Liver (tissue), 8 donors: ENCODE measurements at regions not wholly inside any gene's neighbourhood (a gene's known extent, or its start where the extent isn't known, plus 50 kb on each side); places are given as distances from the start of the nearest gene placed in this dataset.

Source experiments
- DNase-seq: peaks from one replicate; pipeline ENCODE4 v3.0.0-alpha.2; 2017; ENCODE audit warnings: low spot score
- H3K27ac ChIP-seq, 2 donors: one replicate each; pipeline ENCODE4 v1.7.0; 2013; ENCODE audit warnings: inconsistent platforms in 2 of 2, low read length in 2 of 2, control low read depth in 1 of 2, low read depth in 1 of 2, mild to moderate bottlenecking in 1 of 2
- H3K27me3 ChIP-seq, 4 donors: one replicate each; pipeline versions ENCODE4 v1.6.1 to v1.7.0; 2013; ENCODE audit warnings: low read length in 3 of 4, inconsistent platforms in 1 of 4, mild to moderate bottlenecking in 1 of 4, moderate library complexity in 1 of 4; ENCODE audit not compliant: control insufficient read depth in 4 of 4, insufficient read depth in 4 of 4
- H3K36me3 ChIP-seq, 4 donors: one replicate each; pipeline versions ENCODE4 v1.6.1 to v1.7.0; 2013; ENCODE audit warnings: low read length in 3 of 4, mild to moderate bottlenecking in 3 of 4, low read depth in 1 of 4, moderate library complexity in 1 of 4; ENCODE audit not compliant: control insufficient read depth in 4 of 4, insufficient read depth in 3 of 4
- H3K4me1 ChIP-seq, 4 donors: one replicate each; pipeline versions ENCODE4 v1.6.1 to v1.7.0; 2013; ENCODE audit warnings: low read length in 3 of 4, mild to moderate bottlenecking in 3 of 4, moderate library complexity in 1 of 4; ENCODE audit not compliant: control insufficient read depth in 4 of 4, insufficient read depth in 4 of 4
- H3K4me3 ChIP-seq, 3 donors: one replicate each; pipeline versions ENCODE4 v1.6.1 to v1.7.0; 2013; ENCODE audit warnings: low read length in 3 of 3, control low read depth in 1 of 3, low read depth in 1 of 3, mild to moderate bottlenecking in 1 of 3
- H3K9ac ChIP-seq, 2 donors: one replicate each; pipeline ENCODE4 v1.7.0; 2013; ENCODE audit warnings: low read length in 2 of 2, mild to moderate bottlenecking in 2 of 2, moderate library complexity in 2 of 2, control low read depth in 1 of 2, low read depth in 1 of 2
- H3K9me3 ChIP-seq, 4 donors: one replicate each; pipeline versions ENCODE4 v1.6.1 to v1.7.0; 2013; ENCODE audit warnings: low read length in 3 of 4; ENCODE audit not compliant: control insufficient read depth in 4 of 4
- CTCF ChIP-seq: fragments of 150-350 bp; IDR thresholded peaks from 2 replicates; pipeline ENCODE4 v1.5.1; 2017; ENCODE audit warnings: improper control_type of control experiment, low read depth, low read length; ENCODE audit not compliant: missing input control
- EGR1 ChIP-seq, 2 donors: IDR thresholded peaks; 2 replicates each; pipeline ENCODE4 v1.6.1; 2016 to 2018; ENCODE audit warnings: antibody characterized with exemption in 2 of 2, low read depth in 2 of 2
- FOXA1 ChIP-seq: IDR thresholded peaks from 2 replicates; pipeline ENCODE4 v1.6.1; 2016; ENCODE audit warnings: antibody characterized with exemption
- GABPA ChIP-seq, 2 donors: IDR thresholded peaks in 1 of 2; conservative IDR thresholded peaks in 1 of 2; 2 replicates each; pipeline ENCODE4 v1.6.1; 2016; ENCODE audit warnings: antibody characterized with exemption in 2 of 2, mild to moderate bottlenecking in 1 of 2, moderate library complexity in 1 of 2
- HNF4A ChIP-seq, 2 donors: conservative IDR thresholded peaks; 2 replicates each; pipeline ENCODE4 v1.6.1; 2016; ENCODE audit warnings: antibody characterized with exemption in 2 of 2, mild to moderate bottlenecking in 2 of 2
- JUND ChIP-seq, 2 donors: IDR thresholded peaks; 2 replicates each; pipeline ENCODE4 v1.6.1; 2016; ENCODE audit warnings: antibody characterized with exemption in 2 of 2
- NR2F2 ChIP-seq: IDR thresholded peaks from 2 replicates; pipeline ENCODE4 v1.6.1; 2016; ENCODE audit warnings: antibody characterized with exemption
- REST ChIP-seq: IDR thresholded peaks from 2 replicates; pipeline ENCODE4 v1.6.1; 2016; ENCODE audit warnings: antibody characterized with exemption, mild to moderate bottlenecking
- TAF1 ChIP-seq: conservative IDR thresholded peaks from 2 replicates; pipeline ENCODE4 v1.6.1; 2016; ENCODE audit warnings: antibody characterized with exemption, mild to moderate bottlenecking
- ZBTB33 ChIP-seq: IDR thresholded peaks from 2 replicates; pipeline ENCODE4 v1.6.1; 2016; ENCODE audit warnings: antibody characterized with exemption
- WGBS: extraction: QIAGEN DNeasy Blood & Tissue Kit; methylation state at CpG from one replicate; pipeline ENCODE4 v1.1.7; 2013; 5-methylcytosine and 5-hydroxymethylcytosine counted together
- TF ChIP-seq, protein P1 (sequence below): IDR thresholded peaks from 2 replicates; pipeline ENCODE4 v1.6.1; 2016; ENCODE audit warnings: antibody characterized with exemption
- donor health status: healthy.
- donor health status: healthy.
- donor health status: healthy.
- donor health status: healthy.
- donor health status: healthy.

- no peaks in the 10 kb centered on the region for H3K36me3 ChIP-seq
- H3K27ac ChIP-seq: no peak overlapping the region
- no peaks in the 10 kb centered on the region for H3K27me3 ChIP-seq
- H3K4me3 ChIP-seq: no peak overlapping the region
- H3K4me1 ChIP-seq: peaks cover 0 to 2% (median 0%) of the 10 kb centered on the region in 4 donors
- H3K9me3 ChIP-seq: no peaks in the 10 kb centered on the region
- WGBS: 92% methylated on average over 6 of the region's 6 CpGs
- TF ChIP-seq GABPA (IDR thresholded peaks at IDR 0.05 in 1 of 2, conservative IDR thresholded peaks at IDR 0.05 in 1 of 2) (no peak), EGR1 (IDR thresholded peaks at IDR 0.05; ENCODE audit: low read depth in 2 of 2) (no peak), NR2F2 (no peak), CTCF (no peak), JUND (IDR thresholded peaks at IDR 0.05) (no peak), REST (no peak)
- no peak for DNase-seq
- no peak overlapping the region for H3K9ac ChIP-seq
Measured at GRCh38 chr13:73288596-73288995, 229.8 kb downstream of the KLF5 start.

DNA sequence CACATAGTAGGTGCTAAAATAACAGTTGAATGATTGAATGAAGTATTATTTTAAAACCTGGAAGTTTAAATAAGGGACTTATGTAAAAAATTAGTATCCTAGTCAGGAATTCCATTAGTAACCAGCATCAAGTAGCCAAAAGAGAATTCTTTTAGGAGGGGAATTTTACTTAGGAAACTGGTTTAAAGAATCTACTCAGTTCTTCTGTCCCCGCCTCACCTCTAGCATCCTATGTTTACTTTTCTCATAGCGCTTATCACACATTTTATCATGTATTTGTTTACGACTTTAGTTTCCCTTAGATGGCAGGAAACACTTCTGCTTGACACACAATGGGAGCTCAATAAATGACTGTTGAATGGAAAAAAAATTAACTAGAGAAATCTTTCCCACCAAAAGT lies 229.0 kb downstream of the KLF5 start:
- H3K27ac ChIP-seq: no peak overlapping the region
- H3K4me1 ChIP-seq: peaks cover 0 to 2% (median 0%) of the 10 kb centered on the region in 4 donors
- no peak for TF ChIP-seq CTCF
- H3K27me3 ChIP-seq: no peaks in the 10 kb centered on the region
- H3K36me3 ChIP-seq: no peaks in the 10 kb centered on the region
- DNase-seq: no peak
- H3K4me3 ChIP-seq: no peak overlapping the region
- H3K9me3 ChIP-seq: no peaks in the 10 kb centered on the region
- WGBS: 77% methylated on average over 3 of the region's 3 CpGs
- H3K9ac ChIP-seq: no peak overlapping the region

DNA sequence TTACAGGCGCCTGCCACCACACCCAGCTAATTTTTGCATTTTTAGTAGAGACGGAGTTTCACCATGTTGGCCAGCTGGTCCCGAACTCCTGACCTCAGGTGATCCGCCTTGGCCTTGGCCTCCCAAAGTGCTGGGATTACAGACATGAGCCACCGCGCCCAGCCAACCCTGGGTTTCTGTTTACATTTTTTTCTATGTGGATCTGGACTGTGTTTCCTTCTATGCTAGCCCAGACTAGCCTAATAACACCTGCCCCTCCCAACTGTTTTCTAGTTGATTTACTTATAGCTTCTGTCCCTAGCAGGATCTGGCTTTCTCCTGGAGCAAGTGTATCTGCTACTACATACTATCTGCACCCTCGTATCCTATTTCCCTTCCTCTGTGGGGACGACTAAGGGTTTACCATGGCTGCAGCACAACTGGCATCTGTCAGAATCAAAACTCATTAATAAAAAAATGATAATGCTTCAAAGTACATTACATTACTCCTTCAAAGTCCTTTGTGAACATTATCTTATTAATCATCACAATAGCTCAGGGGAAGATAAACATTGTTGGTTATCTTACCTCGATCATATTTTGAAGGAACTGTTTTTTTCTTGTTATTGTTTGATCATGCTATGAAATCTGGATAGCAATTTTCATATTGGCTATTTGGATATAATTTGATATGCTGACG lies 228.3 kb downstream of the KLF5 start:
- no peak overlapping the region for H3K9ac ChIP-seq
- H3K4me1 ChIP-seq: peaks cover 0 to 2% (median 0%) of the 10 kb centered on the region in 4 donors
- no peak overlapping the region for H3K4me3 ChIP-seq
- DNase-seq: no peak
- H3K36me3 ChIP-seq: no peaks in the 10 kb centered on the region
- H3K27me3 ChIP-seq: no peaks in the 10 kb centered on the region
- no peak overlapping the region for H3K27ac ChIP-seq
- no peaks in the 10 kb centered on the region for H3K9me3 ChIP-seq
- WGBS: 77% methylated on average over 10 of the region's 10 CpGs
- TF ChIP-seq, protein P1, sequence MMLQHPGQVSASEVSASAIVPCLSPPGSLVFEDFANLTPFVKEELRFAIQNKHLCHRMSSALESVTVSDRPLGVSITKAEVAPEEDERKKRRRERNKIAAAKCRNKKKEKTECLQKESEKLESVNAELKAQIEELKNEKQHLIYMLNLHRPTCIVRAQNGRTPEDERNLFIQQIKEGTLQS: no peak
- TF ChIP-seq TAF1 (no peak), REST (no peak), ZBTB33 (no peak), HNF4A (conservative IDR thresholded peaks at IDR 0.05) (no peak), FOXA1 (no peak)
